ENCODE measurements at regions not wholly inside any gene's neighbourhood (a gene's known extent, or its start where the extent isn't known, plus 50 kb on each side); places are given as distances from the start of the nearest gene placed in this dataset.

GRCh38 chr13:29955137-29955650 lies 104.8 kb upstream of the UBL3 start:
- TF ChIP-seq CTCF (IDR thresholded peaks at IDR 0.05; ENCODE audit: borderline replicate concordance, extremely low read depth, low read length, poor library complexity, severe bottlenecking) (no peak), EZH2 (IDR thresholded peaks at IDR 0.05; ENCODE audit: borderline replicate concordance, low read depth, low read length, severe bottlenecking) (no peak)
